ENCODE measurements at regions not wholly inside any gene's neighbourhood (a gene's known extent, or its start where the extent isn't known, plus 50 kb on each side); places are given as distances from the start of the nearest gene placed in this dataset.

- DNase-seq = no peak
Observed at GRCh38 chr5:2657151-2657550, 94.3 kb downstream of the IRX2 start.

DNA sequence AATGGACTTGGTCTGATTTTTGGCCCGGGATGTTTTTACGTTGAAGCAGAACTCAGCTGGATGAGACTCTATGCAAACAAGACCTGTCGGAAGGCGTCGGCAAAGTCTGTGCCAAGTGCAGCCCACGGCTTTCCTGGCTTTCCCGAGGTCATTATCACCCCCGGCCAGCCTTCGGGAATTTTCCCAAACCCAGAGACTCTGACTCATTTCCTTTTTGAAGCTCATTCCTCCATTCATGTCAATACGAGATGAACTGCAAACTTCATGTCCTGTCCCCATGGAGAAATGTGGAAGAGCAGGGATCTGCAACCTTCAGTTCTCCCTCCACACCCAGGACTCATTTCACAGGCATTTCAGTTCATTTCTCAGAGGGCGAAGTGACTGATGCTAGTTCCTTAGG, 95.3 kb downstream of the IRX2 start:
- no peak for DNase-seq

DNA sequence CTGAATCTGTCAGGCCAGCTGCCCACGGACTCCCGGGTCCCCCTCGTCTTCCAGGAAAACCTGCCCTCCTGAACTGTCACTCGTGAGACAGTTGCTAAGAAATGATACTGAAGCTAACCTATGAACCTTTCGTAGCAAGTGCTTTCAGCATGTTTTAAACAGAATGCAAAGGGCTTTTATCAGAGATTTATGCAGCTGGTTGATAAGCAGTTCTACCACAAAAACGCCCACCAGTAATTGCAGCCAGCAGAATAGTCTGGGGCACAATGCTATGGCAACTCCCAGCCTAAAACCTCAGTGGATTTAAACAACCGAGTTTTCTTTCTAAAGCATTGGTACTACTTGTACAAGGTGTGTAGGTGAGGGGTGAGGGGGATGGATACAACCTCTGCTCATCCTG, 97.5 kb downstream of the IRX2 start:
- DNase-seq = no peak

GRCh38 chr5:2651116-2651515, 100.4 kb downstream of the IRX2 start:
- DNase-seq = no peak

GRCh38 chr5:2642684-2643345, 108.7 kb downstream of the IRX2 start:
- no peak for DNase-seq

- DNase-seq = no peak
Observed at GRCh38 chr5:2640717-2641116, 110.8 kb downstream of the IRX2 start.

GRCh38 chr5:2639425-2639824, 112.1 kb downstream of the IRX2 start:
- no peak for DNase-seq

- DNase-seq = no peak
Observed at GRCh38 chr5:2634399-2635176, 116.9 kb downstream of the IRX2 start.

- DNase-seq = no peak
Observed at GRCh38 chr5:2633992-2634391, 117.5 kb downstream of the IRX2 start.

DNA sequence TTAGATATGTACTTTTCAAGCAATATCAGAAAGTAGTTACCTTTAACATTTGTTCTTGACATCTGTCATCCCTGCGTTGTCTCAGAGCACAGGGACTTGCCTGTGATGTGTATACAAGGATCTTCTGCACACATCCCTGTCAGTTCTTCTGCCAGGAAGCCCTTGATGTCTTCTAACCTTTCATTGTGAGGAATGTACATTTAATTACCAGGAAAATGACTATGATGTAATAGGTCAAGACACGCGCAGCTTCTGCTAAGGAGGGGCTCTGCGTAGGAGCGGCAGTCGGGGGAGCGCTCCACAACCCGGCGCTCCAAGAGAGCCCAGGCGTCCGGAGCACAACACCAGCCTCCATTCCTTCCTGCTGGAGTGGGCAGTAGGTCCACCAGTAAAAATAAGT, 119.7 kb downstream of the IRX2 start:
- no peak for DNase-seq

DNA sequence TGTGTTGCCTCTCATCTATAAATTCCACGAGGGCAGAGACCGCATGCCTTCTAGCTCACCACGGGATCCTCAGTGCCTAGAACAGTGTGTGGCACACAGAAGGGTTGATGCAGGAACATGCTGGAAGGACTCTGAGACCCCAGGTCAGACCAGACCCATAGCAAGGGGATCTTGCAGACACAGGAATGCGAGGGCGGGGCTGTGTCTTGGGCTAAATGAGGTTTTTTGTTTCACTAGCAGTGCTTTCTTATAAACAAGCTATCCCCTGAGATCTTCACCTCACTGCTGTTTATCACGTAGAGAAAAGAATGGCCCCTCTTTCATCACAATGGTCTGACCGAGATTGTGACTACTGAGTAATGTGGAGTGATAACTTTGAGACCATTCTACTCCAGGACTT, 122.4 kb downstream of the IRX2 start:
- DNase-seq = no peak

DNA sequence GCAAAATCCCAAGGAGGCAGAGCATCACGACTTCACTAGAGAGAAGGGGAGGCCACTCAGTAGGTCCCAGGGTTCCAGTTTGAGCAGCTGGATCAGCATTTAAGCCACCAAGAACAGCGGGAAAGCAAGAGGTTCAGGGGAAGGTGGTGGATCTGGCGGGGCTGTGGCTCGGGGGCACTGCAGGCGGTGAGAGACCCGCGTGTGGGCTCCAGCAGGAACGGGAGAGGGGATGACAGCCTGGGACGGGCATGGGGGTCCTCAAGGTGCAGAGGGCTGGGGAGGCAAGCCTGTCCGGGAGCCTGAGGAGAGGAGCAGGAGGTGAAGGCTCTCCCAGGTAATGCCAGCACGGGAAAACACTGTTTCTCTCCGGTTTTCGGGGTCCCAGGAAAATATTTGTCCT, 123.6 kb downstream of the IRX2 start:
- DNase-seq = no peak

DNA sequence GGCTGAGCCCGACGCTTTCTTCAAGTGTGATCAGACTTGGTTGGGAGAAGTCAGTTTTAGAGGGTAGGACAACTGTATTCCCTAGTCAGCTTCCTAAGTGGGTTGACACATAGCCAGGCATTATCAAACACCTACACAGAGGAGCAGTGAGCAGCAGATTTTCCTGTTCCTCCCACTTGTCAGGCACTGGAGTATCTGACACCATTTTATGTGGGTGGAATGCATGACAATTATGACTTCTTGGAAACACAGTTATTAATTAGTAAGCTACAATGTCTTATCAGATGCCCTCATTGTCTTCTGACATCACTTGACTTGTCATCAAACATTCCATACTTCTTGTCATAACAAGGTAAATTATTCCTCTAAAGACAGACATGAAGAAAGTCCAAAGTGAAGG, 124.9 kb downstream of the IRX2 start:
- no peak for DNase-seq

GRCh38 chr5:2622866-2623265, 128.6 kb downstream of the IRX2 start:
- no peak for DNase-seq

- DNase-seq = no peak
Observed at GRCh38 chr5:2621631-2622030, 129.8 kb downstream of the IRX2 start.

DNA sequence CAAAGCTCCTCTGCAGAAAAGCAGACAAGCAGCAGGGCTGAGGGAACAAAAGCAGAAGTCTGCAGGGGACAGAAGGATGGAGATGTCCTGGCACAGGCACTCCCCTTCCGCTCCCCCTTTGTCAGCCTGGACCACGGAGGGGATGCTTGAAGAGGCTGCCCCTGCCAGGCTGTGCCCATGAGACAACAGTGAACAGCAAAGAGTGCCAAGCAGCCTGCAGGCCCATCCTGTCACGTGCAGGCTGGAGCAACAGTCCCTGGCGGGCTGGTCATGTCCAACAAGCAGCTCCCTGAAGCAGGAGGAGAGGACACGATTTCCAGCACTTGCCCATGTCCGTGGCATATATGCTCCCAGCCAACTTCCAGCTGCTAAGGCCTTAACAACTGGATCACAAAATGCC, 132.3 kb downstream of the IRX2 start:
- no peak for DNase-seq

- DNase-seq = no peak
Observed at GRCh38 chr5:2617461-2617860, 134.0 kb downstream of the IRX2 start.

DNA sequence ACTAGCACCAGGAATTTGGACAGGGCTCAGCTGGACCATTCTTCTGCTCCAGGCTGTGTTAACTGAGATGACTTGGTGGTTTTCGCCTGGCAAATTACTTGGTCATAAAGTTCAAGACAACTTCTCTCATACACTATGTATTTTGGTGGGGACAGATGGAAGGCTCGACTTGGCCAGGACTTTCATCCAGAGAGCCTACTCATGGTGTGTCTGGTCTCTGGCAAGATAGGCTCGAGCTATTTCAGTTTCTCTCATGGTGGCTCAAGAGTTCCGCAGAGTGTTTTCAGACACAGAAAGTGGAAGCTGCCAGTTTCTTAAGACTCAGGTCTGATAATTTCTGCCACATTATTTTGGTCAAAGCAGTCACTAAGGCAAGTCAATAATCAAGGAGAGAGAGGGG, 135.6 kb downstream of the IRX2 start:
- DNase-seq = no peak

DNA sequence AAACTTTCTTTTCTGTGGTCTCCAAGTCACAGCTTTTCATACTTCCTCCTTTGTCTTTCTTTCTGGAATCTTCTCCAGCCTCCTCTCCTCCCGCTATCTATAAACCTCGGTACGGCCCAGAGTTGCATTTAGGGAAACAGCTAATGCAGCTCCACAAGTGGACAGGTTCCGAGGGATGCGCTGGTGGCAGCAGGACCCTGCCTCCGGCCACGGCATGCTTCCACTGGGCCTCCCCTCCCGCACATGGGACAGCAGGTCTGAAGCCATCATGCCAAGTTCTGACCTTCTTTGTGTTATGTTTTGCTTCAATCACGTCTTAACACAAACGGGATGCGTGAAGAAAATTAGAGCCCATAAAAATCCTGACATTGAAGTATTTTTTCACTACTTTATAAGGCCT, 136.9 kb downstream of the IRX2 start:
- DNase-seq = no peak

GRCh38 chr5:2611659-2612058, 139.8 kb downstream of the IRX2 start:
- no peak for DNase-seq

GRCh38 chr5:2610986-2611385, 140.5 kb downstream of the IRX2 start:
- DNase-seq = no peak

GRCh38 chr5:2608391-2608790, 143.1 kb downstream of the IRX2 start:
- DNase-seq = no peak

DNA sequence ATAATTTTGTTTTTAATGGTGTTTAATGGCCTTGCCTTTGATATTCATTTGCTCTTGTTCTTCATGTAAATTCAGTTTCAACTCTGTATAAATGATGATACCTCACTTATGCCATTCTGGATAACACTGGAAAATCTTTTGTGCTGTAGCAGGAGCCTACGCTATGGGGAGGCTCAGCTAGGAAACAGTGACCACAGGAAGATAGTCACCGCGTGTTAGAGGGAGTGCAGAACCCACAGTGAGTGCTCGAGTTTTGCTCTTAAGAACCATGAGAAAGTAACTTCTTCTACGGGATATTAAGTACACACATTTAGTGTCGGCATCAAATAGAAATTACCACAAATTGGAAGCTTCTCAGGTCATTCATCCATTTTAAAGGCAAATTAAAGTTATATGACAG, 143.9 kb downstream of the IRX2 start:
- DNase-seq = no peak

- no peak for DNase-seq
Observed at GRCh38 chr5:2603272-2603575, 148.3 kb downstream of the IRX2 start.

Data from T-helper 2 cell (primary cell).